Cerebellar cortex (tissue), 1 donor: ENCODE measurements at regions not wholly inside any gene's neighbourhood (a gene's known extent, or its start where the extent isn't known, plus 50 kb on each side); places are given as distances from the start of the nearest gene placed in this dataset.
"Not testable (repeated sequence)": the region's sequence is repeated elsewhere in the genome, so short reads cannot be mapped to it uniquely, and the experiment has no call there.

Experiments
- DNase-seq: peaks from one replicate; pipeline ENCODE4 v3.0.0-alpha.2; 2015; ENCODE audit warnings: low spot score

GRCh38 chr5:114054594-114054993, 307.3 kb upstream of the KCNN2 start:
- peak; percentile 2 for DNase-seq

- peak; percentile 13 for DNase-seq
These were observed 306.3 kb upstream of the KCNN2 start for GRCh38 chr5:114055318-114056184.

GRCh38 chr5:114056185-114056538, 305.7 kb upstream of the KCNN2 start:
- DNase-seq = peak; percentile 36

GRCh38 chr5:114060866-114061265, 301.0 kb upstream of the KCNN2 start:
- no peak for DNase-seq

GRCh38 chr5:114062932-114063867, 298.7 kb upstream of the KCNN2 start:
- no peak for DNase-seq

GRCh38 chr5:114065912-114066311, 296.0 kb upstream of the KCNN2 start:
- DNase-seq = no peak

- DNase-seq = no peak
These were observed 291.7 kb upstream of the KCNN2 start for GRCh38 chr5:114070093-114070722.

GRCh38 chr5:114089259-114089658, 272.6 kb upstream of the KCNN2 start:
- DNase-seq = no peak

GRCh38 chr5:114097570-114097969, 264.3 kb upstream of the KCNN2 start:
- no peak for DNase-seq

GRCh38 chr5:114099161-114099560, 262.7 kb upstream of the KCNN2 start:
- no peak for DNase-seq

GRCh38 chr5:114101153-114101552, 260.7 kb upstream of the KCNN2 start:
- DNase-seq = peak; percentile 18

GRCh38 chr5:114113604-114114003, 248.3 kb upstream of the KCNN2 start:
- no peak for DNase-seq

- no peak for DNase-seq
These were observed 244.9 kb upstream of the KCNN2 start for GRCh38 chr5:114116981-114117380.

- DNase-seq = no peak
These were observed 243.4 kb upstream of the KCNN2 start for GRCh38 chr5:114118511-114118910.

GRCh38 chr5:114120166-114120565, 241.7 kb upstream of the KCNN2 start:
- no peak for DNase-seq

GRCh38 chr5:114122852-114123251, 239.0 kb upstream of the KCNN2 start:
- no peak for DNase-seq

GRCh38 chr5:114123654-114124053, 238.2 kb upstream of the KCNN2 start:
- DNase-seq = no peak

- DNase-seq = no peak
These were observed 215.5 kb upstream of the KCNN2 start for GRCh38 chr5:114146398-114146797.

- no peak for DNase-seq
These were observed 213.6 kb upstream of the KCNN2 start for GRCh38 chr5:114148253-114148652.

GRCh38 chr5:114148728-114149127, 213.1 kb upstream of the KCNN2 start:
- not testable (repeated sequence) for DNase-seq

GRCh38 chr5:114152656-114153360, 209.1 kb upstream of the KCNN2 start:
- DNase-seq = no peak

GRCh38 chr5:114153392-114153791, 208.5 kb upstream of the KCNN2 start:
- no peak for DNase-seq
